Endothelial cell (in vitro differentiated cells): ENCODE measurements at regions not wholly inside any gene's neighbourhood (a gene's known extent, or its start where the extent isn't known, plus 50 kb on each side); places are given as distances from the start of the nearest gene placed in this dataset.

ENCODE experiments used
- DNase-seq: peaks from one replicate; pipeline ENCODE4 v3.0.0; 2021; ENCODE audit warnings: low spot score
- H3K27ac Mint-ChIP-seq: one replicate; pipeline ENCODE4 v1.8.0; 2021; ENCODE audit warnings: mixed read lengths, inconsistent platforms; ENCODE audit not compliant: unreplicated experiment
- H3K27me3 Mint-ChIP-seq: one replicate; pipeline ENCODE4 v1.8.0; 2021; ENCODE audit warnings: mild to moderate bottlenecking, moderate library complexity, mixed read lengths, inconsistent platforms; ENCODE audit not compliant: unreplicated experiment
- H3K36me3 Mint-ChIP-seq: one replicate; pipeline ENCODE4 v1.8.0; 2021; ENCODE audit warnings: mild to moderate bottlenecking, low read depth, mixed read lengths, inconsistent platforms; ENCODE audit not compliant: unreplicated experiment
- H3K4me1 Mint-ChIP-seq: one replicate; pipeline ENCODE4 v1.8.0; 2021; ENCODE audit warnings: mild to moderate bottlenecking, mixed read lengths, inconsistent platforms; ENCODE audit not compliant: unreplicated experiment
- H3K4me3 Mint-ChIP-seq: one replicate; pipeline ENCODE4 v1.8.0; 2021; ENCODE audit warnings: mild to moderate bottlenecking, mixed read lengths, inconsistent platforms; ENCODE audit not compliant: unreplicated experiment
- H3K9me3 Mint-ChIP-seq: one replicate; pipeline ENCODE4 v1.8.0; 2021; ENCODE audit warnings: mixed read lengths, inconsistent platforms; ENCODE audit not compliant: unreplicated experiment
- TF ChIP-seq, protein P1 (sequence below): fragments of 200-600 bp; sonication (generic); IDR thresholded peaks from one replicate; pipeline ENCODE4 v1.5.0; 2021; ENCODE audit warnings: antibody characterized with exemption; ENCODE audit not compliant: unreplicated experiment

DNA sequence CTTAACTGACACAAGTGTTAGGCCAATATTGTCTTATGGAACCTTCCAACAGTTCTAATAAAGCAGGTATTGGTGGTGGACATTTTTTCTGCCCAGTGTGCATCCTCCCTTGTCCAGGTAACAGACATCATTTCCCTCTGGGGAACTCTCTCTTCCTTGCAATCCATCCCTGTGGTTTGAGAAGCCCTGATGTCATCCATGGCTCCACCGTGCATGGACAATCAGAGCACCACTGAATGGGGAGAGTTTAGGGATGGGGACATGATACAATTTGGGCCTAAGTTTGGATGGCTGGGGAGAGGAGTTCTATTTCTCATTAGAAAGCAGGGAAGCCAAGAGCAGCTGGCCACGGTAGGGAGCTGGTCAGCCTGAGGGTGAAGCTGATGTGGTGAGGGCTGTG is 60.2 kb upstream of the ZFP64 start:
- H3K27me3 Mint-ChIP-seq = no peaks in the 10 kb centered on the region
- H3K9me3 Mint-ChIP-seq = no peaks in the 10 kb centered on the region
- H3K27ac Mint-ChIP-seq = no peak overlapping the region
- H3K4me3 Mint-ChIP-seq = no peak overlapping the region
- H3K36me3 Mint-ChIP-seq = no peaks in the 10 kb centered on the region
- H3K4me1 Mint-ChIP-seq = no peaks in the 10 kb centered on the region
- DNase-seq = no peak
- TF ChIP-seq, protein P1, sequence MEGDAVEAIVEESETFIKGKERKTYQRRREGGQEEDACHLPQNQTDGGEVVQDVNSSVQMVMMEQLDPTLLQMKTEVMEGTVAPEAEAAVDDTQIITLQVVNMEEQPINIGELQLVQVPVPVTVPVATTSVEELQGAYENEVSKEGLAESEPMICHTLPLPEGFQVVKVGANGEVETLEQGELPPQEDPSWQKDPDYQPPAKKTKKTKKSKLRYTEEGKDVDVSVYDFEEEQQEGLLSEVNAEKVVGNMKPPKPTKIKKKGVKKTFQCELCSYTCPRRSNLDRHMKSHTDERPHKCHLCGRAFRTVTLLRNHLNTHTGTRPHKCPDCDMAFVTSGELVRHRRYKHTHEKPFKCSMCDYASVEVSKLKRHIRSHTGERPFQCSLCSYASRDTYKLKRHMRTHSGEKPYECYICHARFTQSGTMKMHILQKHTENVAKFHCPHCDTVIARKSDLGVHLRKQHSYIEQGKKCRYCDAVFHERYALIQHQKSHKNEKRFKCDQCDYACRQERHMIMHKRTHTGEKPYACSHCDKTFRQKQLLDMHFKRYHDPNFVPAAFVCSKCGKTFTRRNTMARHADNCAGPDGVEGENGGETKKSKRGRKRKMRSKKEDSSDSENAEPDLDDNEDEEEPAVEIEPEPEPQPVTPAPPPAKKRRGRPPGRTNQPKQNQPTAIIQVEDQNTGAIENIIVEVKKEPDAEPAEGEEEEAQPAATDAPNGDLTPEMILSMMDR = no peak

GRCh38 chr20:52251136-52251700 is 59.6 kb upstream of the ZFP64 start:
- Mint-ChIP-seq H3K4me3 (no peak overlapping the region), H3K27ac (no peak overlapping the region), H3K36me3 (no peaks in the 10 kb centered on the region), H3K27me3 (no peaks in the 10 kb centered on the region), H3K4me1 (no peaks in the 10 kb centered on the region), H3K9me3 (no peaks in the 10 kb centered on the region)
- no peak for DNase-seq
- TF ChIP-seq, protein P1 = no peak

- no peak overlapping the region for H3K4me3 Mint-ChIP-seq
- no peak overlapping the region for H3K27ac Mint-ChIP-seq
- no peaks in the 10 kb centered on the region for H3K9me3 Mint-ChIP-seq
- H3K4me1 Mint-ChIP-seq = no peaks in the 10 kb centered on the region
- no peaks in the 10 kb centered on the region for H3K27me3 Mint-ChIP-seq
- no peak for DNase-seq
- TF ChIP-seq, protein P1 = no peak
- no peaks in the 10 kb centered on the region for H3K36me3 Mint-ChIP-seq
These were observed 56.0 kb upstream of the ZFP64 start for GRCh38 chr20:52247548-52247947.

- Mint-ChIP-seq H3K27me3 (no peaks in the 10 kb centered on the region), H3K4me3 (no peak overlapping the region), H3K4me1 (no peaks in the 10 kb centered on the region), H3K27ac (no peak overlapping the region), H3K36me3 (no peaks in the 10 kb centered on the region), H3K9me3 (no peaks in the 10 kb centered on the region)
- DNase-seq = no peak
- TF ChIP-seq, protein P1 = no peak
These were observed 54.8 kb upstream of the ZFP64 start for GRCh38 chr20:52246366-52246765.

DNA sequence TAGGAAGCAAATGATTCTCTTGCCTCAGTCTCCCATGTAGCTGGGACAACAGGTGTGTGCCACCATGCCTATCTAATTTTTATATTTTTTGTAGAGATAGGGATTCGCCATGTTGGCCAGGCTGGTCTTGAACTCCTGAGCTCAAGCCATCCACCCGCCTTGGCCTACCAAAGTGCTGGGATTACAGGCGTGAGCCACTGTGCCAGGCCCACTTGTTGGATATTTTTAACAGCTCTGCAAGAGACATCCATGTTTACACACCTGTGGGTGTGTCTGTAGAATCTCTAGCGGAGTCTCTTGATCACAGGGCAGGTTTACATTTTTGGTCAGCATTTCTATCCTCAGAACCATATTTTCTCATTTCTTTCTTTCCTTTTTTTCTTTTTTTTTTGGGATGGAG is 53.1 kb upstream of the ZFP64 start:
- Mint-ChIP-seq H3K4me1 (no peaks in the 10 kb centered on the region), H3K36me3 (no peaks in the 10 kb centered on the region), H3K27me3 (no peaks in the 10 kb centered on the region), H3K9me3 (no peaks in the 10 kb centered on the region), H3K4me3 (no peak overlapping the region), H3K27ac (no peak overlapping the region)
- DNase-seq = no peak
- TF ChIP-seq, protein P1 = no peak
